HCT116 (cell line): ENCODE measurements at regions not wholly inside any gene's neighbourhood (a gene's known extent, or its start where the extent isn't known, plus 50 kb on each side); places are given as distances from the start of the nearest gene placed in this dataset.

Source experiments
- ATAC-seq: fragments of 200-7000 bp; cut with Tn5 transposase; 2 replicates; pipeline ENCODE4 v1.9.1; 2020; ENCODE audit warnings: mild to moderate bottlenecking, moderate library complexity
- BruUV-seq: library from RNA; stranded (reverse); fragments of 400-500 nt; replicated peaks from 2 replicates; lab custom pipeline; 2021; lab: Mats Ljungman, UMichigan
- CTCF ChIA-PET: fragments of 300-600 bp; sonication (Branson Sonifier 250); formaldehyde crosslinking; loops from one replicate; lab custom pipeline; 2021; ENCODE audit warnings: antibody characterized with exemption; lab: Charles Lee
- POLR2A ChIA-PET: fragments of 300-600, 350-600 bp; sonication (Branson Sonifier 250); formaldehyde crosslinking; loops from one replicate; lab custom pipeline; 2021; ENCODE audit warnings: antibody characterized with exemption; lab: Charles Lee
- RAD21 ChIA-PET, 2 experiments: fragments of 300-600 bp; sonication (Branson Sonifier 250); formaldehyde crosslinking; loops; one replicate each; lab custom pipeline; 2023; ENCODE audit warnings: low total read pairs in 2 of 2; ENCODE audit not compliant: uncharacterized antibody in 2 of 2, unreplicated experiment in 2 of 2, low non-redundant PET in 1 of 2; lab: Charles Lee
- DNase-seq: peaks from one replicate; pipeline ENCODE4 v3.0.0-alpha.2; 2010; ENCODE audit warnings: low read depth, low spot score
- H2AFZ ChIP-seq: fragments of 200-600 bp; shearing (Covaris generic), sonication (generic); 2 replicates; pipeline ENCODE4 v1.6.1; 2017; ENCODE audit warnings: low read depth, mixed run types, mixed read lengths, antibody characterized with exemption, low read length; ENCODE audit not compliant: poor library complexity, severe bottlenecking
- H3K27ac ChIP-seq: 2 replicates; pipeline ENCODE4 v1.5.1; 2012; ENCODE audit warnings: low read depth, low read length
- H3K27me3 ChIP-seq: fragments of 200-600 bp; sonication (generic); 2 replicates; pipeline ENCODE4 v1.6.1; 2016; ENCODE audit warnings: mixed run types, low read length, mixed read lengths; ENCODE audit not compliant: insufficient read depth
- H3K36me3 ChIP-seq, 2 experiments: fragments of 200-500 bp in 1 of 2; fragments of 200-600 bp in 1 of 2; sonication (Bioruptor generic) in 1 of 2; sonication (generic) in 1 of 2; 2 replicates each; pipeline versions ENCODE4 v1.5.1 to v1.6.1; 2014 to 2016; ENCODE audit warnings: low read length in 2 of 2, inconsistent platforms in 1 of 2, mixed read lengths in 1 of 2, mixed run types in 1 of 2; ENCODE audit not compliant: insufficient read depth in 2 of 2, control insufficient read depth in 1 of 2
- H3K4me1 ChIP-seq, 2 experiments: fragments of 200-600 bp in 1 of 2; sonication (generic) in 1 of 2; 2 replicates each; pipeline versions ENCODE4 v1.5.1 to v1.6.1; 2012 to 2017; ENCODE audit warnings: low read length in 2 of 2, inconsistent platforms in 1 of 2, mild to moderate bottlenecking in 1 of 2, mixed read lengths in 1 of 2, mixed run types in 1 of 2, moderate library complexity in 1 of 2; ENCODE audit not compliant: insufficient read depth in 2 of 2, control insufficient read depth in 1 of 2
- H3K4me2 ChIP-seq: fragments of 200-600 bp; sonication (generic); 2 replicates; pipeline ENCODE4 v1.6.1; 2017; ENCODE audit warnings: mixed run types, low read length, mixed read lengths
- H3K4me3 ChIP-seq, 2 experiments: fragments of 200-600 bp in 1 of 2; sonication (generic) in 1 of 2; replicated peaks in 1 of 2; 2 replicates each; pipeline ENCODE4 v1.5.1; 2011 to 2016; ENCODE audit warnings: low read length in 2 of 2, control low read depth in 1 of 2, low read depth in 1 of 2, mild to moderate bottlenecking in 1 of 2, mixed read lengths in 1 of 2, mixed run types in 1 of 2
- H3K79me2 ChIP-seq: fragments of 200-600 bp; sonication (generic); 2 replicates; pipeline ENCODE4 v1.6.1; 2017; ENCODE audit warnings: mild to moderate bottlenecking, mixed run types, low read length, moderate library complexity, mixed read lengths; ENCODE audit not compliant: insufficient read depth
- H3K9ac ChIP-seq: fragments of 200-600 bp; sonication (generic); 2 replicates; pipeline ENCODE4 v1.6.1; 2016; ENCODE audit warnings: low read length, mixed read lengths
- H3K9me2 ChIP-seq: fragments of 200-600 bp; sonication (generic), shearing (Covaris generic); 2 replicates; pipeline ENCODE4 v1.6.1; 2017; ENCODE audit warnings: mixed run types, mild to moderate bottlenecking, moderate library complexity; ENCODE audit not compliant: insufficient read depth
- H3K9me3 ChIP-seq, 2 experiments: fragments of 200-500 bp in 1 of 2; fragments of 200-600 bp in 1 of 2; sonication (Bioruptor generic) in 1 of 2; sonication (generic) in 1 of 2; 2 replicates each; pipeline ENCODE4 v1.6.1; 2014 to 2017; ENCODE audit warnings: low read length in 2 of 2, mixed read lengths in 2 of 2, inconsistent platforms in 1 of 2, low read depth in 1 of 2, mild to moderate bottlenecking in 1 of 2, mixed run types in 1 of 2, moderate library complexity in 1 of 2; ENCODE audit not compliant: control insufficient read depth in 1 of 2, insufficient read depth in 1 of 2
- H4K20me1 ChIP-seq: fragments of 200-600 bp; sonication (generic), shearing (Covaris generic); 2 replicates; pipeline ENCODE4 v1.6.1; 2017; ENCODE audit warnings: mixed run types, mild to moderate bottlenecking, moderate library complexity; ENCODE audit not compliant: insufficient read depth
- CTCF ChIP-seq, 3 experiments: fragments of 200-600 bp in 1 of 3; sonication (generic) in 1 of 3; IDR thresholded peaks in 2 of 3; conservative IDR thresholded peaks in 1 of 3; 2 replicates each; pipeline ENCODE4 v1.5.1; 2012 to 2017; ENCODE audit warnings: low read depth in 2 of 3, low read length in 2 of 3, antibody characterized with exemption in 1 of 3, borderline replicate concordance in 1 of 3, control low read depth in 1 of 3, mild to moderate bottlenecking in 1 of 3, mixed read lengths in 1 of 3, mixed run types in 1 of 3, moderate library complexity in 1 of 3; ENCODE audit not compliant: insufficient read depth in 1 of 3
- FOSL1 ChIP-seq: IDR thresholded peaks from 2 replicates; pipeline ENCODE4 v1.6.1; 2012; ENCODE audit warnings: low read depth
- JUND ChIP-seq: IDR thresholded peaks from 2 replicates; pipeline ENCODE4 v1.6.1; 2012
- SIN3A ChIP-seq: IDR thresholded peaks from 2 replicates; pipeline ENCODE4 v1.6.1; 2012; ENCODE audit warnings: low read depth
- SP1 ChIP-seq: IDR thresholded peaks from 2 replicates; pipeline ENCODE4 v1.6.1; 2012; ENCODE audit warnings: low read depth
- ZBTB33 ChIP-seq: IDR thresholded peaks from 2 replicates; pipeline ENCODE4 v1.6.1; 2011; ENCODE audit warnings: mild to moderate bottlenecking, low read length, moderate library complexity; ENCODE audit not compliant: insufficient replicate concordance; ENCODE audit errors: extremely low read depth
- intact Hi-C: fragments of 100-400 bp; cut with micrococcal nuclease; formaldehyde crosslinking; loops from 2 replicates; pipeline ENCODE4 v1.10.0; 2022

GRCh38 chr15:85867250-85867649 is 72.5 kb upstream of the KLHL25 start:
- ChIA-PET POLR2A (no interaction called here), RAD21 (no interaction called here), CTCF (no interaction called here)
- no peak for ATAC-seq
- intact Hi-C loops, result no loop called here
- no peak for DNase-seq
- H3K27ac ChIP-seq, result no peak overlapping the region
- no peaks in the 10 kb centered on the region for H3K4me1 ChIP-seq
- H3K27me3 ChIP-seq, result peaks cover 16% of the 10 kb centered on the region
- no peak overlapping the region for H3K4me2 ChIP-seq
- no peaks in the 10 kb centered on the region for H3K36me3 ChIP-seq
- no peak overlapping the region for H3K4me3 ChIP-seq
- H2AFZ ChIP-seq, result no peak overlapping the region
- no peak overlapping the region for H3K9ac ChIP-seq
- H3K9me2 ChIP-seq, result no peaks in the 10 kb centered on the region
- no TSS peak for BruUV-seq
- H4K20me1 ChIP-seq, result no peaks in the 10 kb centered on the region
- TF ChIP-seq FOSL1 (no peak), JUND (no peak), ZBTB33 (no peak)
- TF ChIP-seq, all 23 proteins: peak for 0
- Histone ChIP-seq H3K9me3 (no peaks in the 10 kb centered on the region), H3K79me2 (no peaks in the 10 kb centered on the region)

- intact Hi-C loops, result no loop called here
- no peak overlapping the region for H3K27ac ChIP-seq
- peaks cover 16% of the 10 kb centered on the region for H3K27me3 ChIP-seq
- H3K9ac ChIP-seq, result no peak overlapping the region
- H3K79me2 ChIP-seq, result no peaks in the 10 kb centered on the region
- H4K20me1 ChIP-seq, result no peaks in the 10 kb centered on the region
- TF ChIP-seq CTCF (IDR thresholded peaks at IDR 0.05 in 2 of 3, conservative IDR thresholded peaks at IDR 0.05 in 1 of 3; ENCODE audit: borderline replicate concordance in 1 of 3, insufficient read depth in 1 of 3, low read depth in 2 of 3, low read length in 2 of 3), result no peak
- no peak for TF ChIP-seq JUND
- TF ChIP-seq ZBTB33, result no peak
- TF ChIP-seq SIN3A, result no peak
- TF ChIP-seq SP1, result no peak
- no peak overlapping the region for H3K4me3 ChIP-seq
- no peaks in the 10 kb centered on the region for H3K9me2 ChIP-seq
- ChIA-PET CTCF (no interaction called here), RAD21 (no interaction called here), POLR2A (no interaction called here)
- H3K4me2 ChIP-seq, result no peak overlapping the region
- DNase-seq (no peak), ATAC-seq (no peak)
- H3K36me3 ChIP-seq, result no peaks in the 10 kb centered on the region
- no TSS peak for BruUV-seq
- no peak overlapping the region for H2AFZ ChIP-seq
- no peaks in the 10 kb centered on the region for H3K4me1 ChIP-seq
- no peaks in the 10 kb centered on the region for H3K9me3 ChIP-seq
Measured at GRCh38 chr15:85869124-85869523, 74.4 kb upstream of the KLHL25 start.
